ENCODE measurements at regions not wholly inside any gene's neighbourhood (a gene's known extent, or its start where the extent isn't known, plus 50 kb on each side); places are given as distances from the start of the nearest gene placed in this dataset.

GRCh38 chr10:123515661-123516060 is 150.5 kb upstream of the GPR26 start:
- Histone ChIP-seq H3K4me2 (ENCODE audit: insufficient read depth, low read length) (no peak overlapping the region), H3K27ac (ENCODE audit: insufficient read depth, low read depth, low read length) (no peak overlapping the region), H3K4me3 (replicated peaks in 1 of 3; ENCODE audit: insufficient read depth in 1 of 3, low read depth in 1 of 3, low read length in 3 of 3) (no peak overlapping the region), H4K20me1 (replicated peaks; ENCODE audit: control insufficient read depth, extremely low read depth, insufficient read depth, low read length) (no peaks in the 10 kb centered on the region), H3K36me3 (ENCODE audit: control insufficient read depth in 2 of 2, extremely low read depth in 1 of 2, insufficient read depth in 2 of 2, low read length in 2 of 2) (no peaks in the 10 kb centered on the region), H3K27me3 (ENCODE audit: control insufficient read depth in 2 of 2, insufficient read depth in 2 of 2, low read length in 2 of 2) (no peaks in the 10 kb centered on the region), H2AFZ (ENCODE audit: low read depth, low read length) (no peak overlapping the region), H3K9me3 (replicated peaks; ENCODE audit: control insufficient read depth, insufficient read depth, low read length) (no peaks in the 10 kb centered on the region), H3K9me1 (replicated peaks; ENCODE audit: control insufficient read depth, extremely low read depth, insufficient read depth, low read length) (no peaks in the 10 kb centered on the region), H3K4me1 (ENCODE audit: control insufficient read depth, extremely low read depth, insufficient read depth, low read length) (no peaks in the 10 kb centered on the region), H3K9ac (replicated peaks; ENCODE audit: extremely low read depth, insufficient read depth, low read length) (no peak overlapping the region), H3K79me2 (ENCODE audit: control insufficient read depth, insufficient read depth, low read length) (no peaks in the 10 kb centered on the region)
- FAIRE-seq = no peak
- BruUV-seq (replicated peaks) = no TSS peak
- DNase-seq (ENCODE audit: low read depth, low spot score) = no peak
- ChIA-PET POLR2A (no interaction called here), CTCF (no interaction called here)
- TF ChIP-seq MAX (IDR thresholded peaks at IDR 0.05; ENCODE audit: insufficient read depth, insufficient read length) (no peak), EZH2 (IDR thresholded peaks at IDR 0.05; ENCODE audit: borderline replicate concordance, low read depth, low read length, severe bottlenecking) (no peak), POLR2AphosphoS5 (IDR thresholded peaks at IDR 0.05; ENCODE audit: insufficient read depth, low read depth, low read length) (no peak), JUN (IDR thresholded peaks at IDR 0.05; ENCODE audit: borderline replicate concordance, insufficient read depth, insufficient read length, low read depth) (no peak), GATA2 (IDR thresholded peaks at IDR 0.05; ENCODE audit: insufficient read depth, insufficient read length, low read depth, low read length) (no peak), MYC (IDR thresholded peaks at IDR 0.05; ENCODE audit: low read depth, low read length) (no peak), CTCF (IDR thresholded peaks at IDR 0.05; ENCODE audit: extremely low read depth in 1 of 2, insufficient read depth in 1 of 2, low read depth in 1 of 2, low read length in 2 of 2) (no peak), POLR2A (IDR thresholded peaks at IDR 0.05; ENCODE audit: low read depth, low read length) (no peak), FOS (IDR thresholded peaks at IDR 0.05; ENCODE audit: borderline replicate concordance, insufficient read depth, low read length) (no peak)
- intact Hi-C loops (cut with micrococcal nuclease) (no loop called here), dilution Hi-C loops (cut with MboI; ENCODE audit: extremely low pct_ligation_motif_present, low sequenced_read_pairs) (no loop called here)
